ENCODE measurements at regions not wholly inside any gene's neighbourhood (a gene's known extent, or its start where the extent isn't known, plus 50 kb on each side); places are given as distances from the start of the nearest gene placed in this dataset.

DNA sequence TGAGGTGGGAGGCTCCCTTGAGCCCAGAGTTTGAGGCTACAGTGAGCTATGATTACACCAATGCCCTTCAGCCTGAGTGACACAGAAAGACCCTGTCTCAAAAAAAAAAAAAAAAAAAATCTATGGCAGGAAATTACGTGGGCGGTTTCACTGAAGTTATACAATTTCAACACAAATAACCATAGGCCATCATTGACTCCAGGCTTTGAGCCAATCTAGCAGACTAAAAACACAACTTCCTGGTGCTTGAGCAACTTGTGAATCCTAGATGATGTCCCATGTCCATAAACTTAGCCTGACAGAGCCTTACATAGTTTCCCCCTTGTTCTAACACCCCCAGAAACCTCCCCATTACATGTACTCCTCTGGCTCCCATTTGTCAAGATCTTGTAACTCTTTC lies 131.8 kb downstream of the QRSL1 start:
- no peak for TF ChIP-seq MYC (IDR thresholded peaks at IDR 0.05; ENCODE audit: low read depth, low read length)
- no peak for TF ChIP-seq MYC (CRISPR knock-in tag; IDR thresholded peaks at IDR 0.05; ENCODE audit: borderline replicate concordance, low read depth)
- no peak for TF ChIP-seq NCOR1 (IDR thresholded peaks at IDR 0.05)
- TF ChIP-seq YY1 (IDR thresholded peaks at IDR 0.05; ENCODE audit: borderline replicate concordance in 1 of 3, control insufficient read depth in 1 of 3, extremely low read depth in 1 of 3, insufficient read depth in 3 of 3, insufficient read length in 1 of 3, insufficient replicate concordance in 2 of 3, low read depth in 1 of 3, low read length in 2 of 3) = no peak
- TF ChIP-seq, protein P1, sequence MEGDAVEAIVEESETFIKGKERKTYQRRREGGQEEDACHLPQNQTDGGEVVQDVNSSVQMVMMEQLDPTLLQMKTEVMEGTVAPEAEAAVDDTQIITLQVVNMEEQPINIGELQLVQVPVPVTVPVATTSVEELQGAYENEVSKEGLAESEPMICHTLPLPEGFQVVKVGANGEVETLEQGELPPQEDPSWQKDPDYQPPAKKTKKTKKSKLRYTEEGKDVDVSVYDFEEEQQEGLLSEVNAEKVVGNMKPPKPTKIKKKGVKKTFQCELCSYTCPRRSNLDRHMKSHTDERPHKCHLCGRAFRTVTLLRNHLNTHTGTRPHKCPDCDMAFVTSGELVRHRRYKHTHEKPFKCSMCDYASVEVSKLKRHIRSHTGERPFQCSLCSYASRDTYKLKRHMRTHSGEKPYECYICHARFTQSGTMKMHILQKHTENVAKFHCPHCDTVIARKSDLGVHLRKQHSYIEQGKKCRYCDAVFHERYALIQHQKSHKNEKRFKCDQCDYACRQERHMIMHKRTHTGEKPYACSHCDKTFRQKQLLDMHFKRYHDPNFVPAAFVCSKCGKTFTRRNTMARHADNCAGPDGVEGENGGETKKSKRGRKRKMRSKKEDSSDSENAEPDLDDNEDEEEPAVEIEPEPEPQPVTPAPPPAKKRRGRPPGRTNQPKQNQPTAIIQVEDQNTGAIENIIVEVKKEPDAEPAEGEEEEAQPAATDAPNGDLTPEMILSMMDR (IDR thresholded peaks at IDR 0.05 in 2 of 3, conservative IDR thresholded peaks at IDR 0.05 in 1 of 3; ENCODE audit: insufficient read depth in 2 of 3, low read depth in 1 of 3, low read length in 3 of 3) = no peak
- no peak for TF ChIP-seq POLR2A (conservative IDR thresholded peaks at IDR 0.05)
- TF ChIP-seq ZNF274 (IDR thresholded peaks at IDR 0.05; ENCODE audit: borderline replicate concordance, low read depth, low read length) = no peak
- TF ChIP-seq MXI1 (IDR thresholded peaks at IDR 0.05; ENCODE audit: low read depth, low read length) = no peak
- TF ChIP-seq L3MBTL2 (IDR thresholded peaks at IDR 0.05) = no peak
- no peak for TF ChIP-seq NR2F6 (CRISPR knock-in tag; IDR thresholded peaks at IDR 0.05)

All from K562 (cell line).